GM21529 (cell line): ENCODE measurements at regions not wholly inside any gene's neighbourhood (a gene's known extent, or its start where the extent isn't known, plus 50 kb on each side); places are given as distances from the start of the nearest gene placed in this dataset.

Source experiments
- ATAC-seq: cut with Tn5 transposase; IDR thresholded peaks from one replicate; pipeline ENCODE4 v1.9.1; 2021; ENCODE audit not compliant: unreplicated experiment

- no peak for ATAC-seq
Observed at GRCh38 chrX:134718105-134718965, 60.1 kb upstream of the PLAC1 start.

GRCh38 chrX:134717698-134718097, 59.4 kb upstream of the PLAC1 start:
- no peak for ATAC-seq

- ATAC-seq = no peak
Observed at GRCh38 chrX:134716620-134717012, 58.3 kb upstream of the PLAC1 start.

GRCh38 chrX:134715930-134716619, 57.8 kb upstream of the PLAC1 start:
- ATAC-seq = no peak

GRCh38 chrX:134714633-134715110, 56.4 kb upstream of the PLAC1 start:
- no peak for ATAC-seq

GRCh38 chrX:134713618-134714107, 55.4 kb upstream of the PLAC1 start:
- ATAC-seq = no peak

GRCh38 chrX:134712272-134712671, 54.0 kb upstream of the PLAC1 start:
- ATAC-seq = peak; percentile 61

- no peak for ATAC-seq
Observed at GRCh38 chrX:134711135-134711921, 53.1 kb upstream of the PLAC1 start.
